SH-SY5Y (cell line): ENCODE measurements at regions not wholly inside any gene's neighbourhood (a gene's known extent, or its start where the extent isn't known, plus 50 kb on each side); places are given as distances from the start of the nearest gene placed in this dataset.

ENCODE experiments used
- GATA2 ChIP-seq: IDR thresholded peaks from 2 replicates; pipeline ENCODE4 v1.6.1; 2011; ENCODE audit warnings: mild to moderate bottlenecking, low read depth, low read length
- GATA3 ChIP-seq: IDR thresholded peaks from 2 replicates; pipeline ENCODE4 v1.6.1; 2011; ENCODE audit warnings: low read depth, mild to moderate bottlenecking, low read length, moderate library complexity

- TF ChIP-seq GATA3 (no peak), GATA2 (no peak)
These were observed 245.4 kb downstream of the EFCAB11 start for GRCh38 chr14:89708982-89709625.
